CD14-positive monocyte (primary cell): ENCODE measurements at regions not wholly inside any gene's neighbourhood (a gene's known extent, or its start where the extent isn't known, plus 50 kb on each side); places are given as distances from the start of the nearest gene placed in this dataset.

Experiments used
- DNase-seq, 3 donors: peaks; one replicate each; pipeline ENCODE4 v3.0.0-alpha.2; 2011 to 2022
- H2AFZ ChIP-seq: 2 replicates; pipeline ENCODE4 v1.6.0; 2012; ENCODE audit warnings: mild to moderate bottlenecking, low read depth, low read length, inconsistent platforms; ENCODE audit not compliant: insufficient read depth, poor library complexity, severe bottlenecking
- H3K27ac ChIP-seq, 2 donors: 1 replicate in 1 of 2; 2 replicates in 1 of 2; pipeline ENCODE4 v1.5.1; 2012 to 2013; ENCODE audit warnings: low read length in 2 of 2, control low read depth in 1 of 2, inconsistent platforms in 1 of 2, low read depth in 1 of 2, mild to moderate bottlenecking in 1 of 2
- H3K27me3 ChIP-seq, 2 donors: one replicate each; pipeline versions ENCODE4 v1.6.0 to v1.6.1; 2011 to 2013; ENCODE audit warnings: low read length in 2 of 2; ENCODE audit not compliant: control insufficient read depth in 2 of 2, insufficient read depth in 2 of 2
- H3K36me3 ChIP-seq, 2 donors: replicated peaks in 1 of 2; 1 replicate in 1 of 2; 2 replicates in 1 of 2; pipeline versions ENCODE4 v1.5.1 to v1.6.1; 2012 to 2013; ENCODE audit warnings: low read length in 2 of 2, control low read depth in 1 of 2, inconsistent platforms in 1 of 2, mild to moderate bottlenecking in 1 of 2; ENCODE audit not compliant: insufficient read depth in 2 of 2, control insufficient read depth in 1 of 2
- H3K4me1 ChIP-seq, 2 donors: 1 replicate in 1 of 2; 2 replicates in 1 of 2; pipeline versions ENCODE4 v1.5.1 to v1.6.1; 2012 to 2013; ENCODE audit warnings: low read length in 2 of 2, control low read depth in 1 of 2, inconsistent platforms in 1 of 2, mild to moderate bottlenecking in 1 of 2, moderate library complexity in 1 of 2; ENCODE audit not compliant: insufficient read depth in 2 of 2, control insufficient read depth in 1 of 2
- H3K4me2 ChIP-seq: replicated peaks from 2 replicates; pipeline ENCODE3; 2012; ENCODE audit warnings: low read length, moderate library complexity, mild to moderate bottlenecking; ENCODE audit not compliant: poor library complexity, severe bottlenecking; ENCODE audit errors: extremely low read depth
- H3K4me3 ChIP-seq, 3 experiments: fragments of 200-600 bp in 1 of 3; sonication (generic) in 1 of 3; replicated peaks in 1 of 3; 1 replicate in 2 of 3; 2 replicates in 1 of 3; pipeline ENCODE4 v1.5.1; 2011 to 2013; ENCODE audit warnings: low read length in 3 of 3, mild to moderate bottlenecking in 3 of 3, control low read depth in 2 of 3, low read depth in 2 of 3, inconsistent platforms in 1 of 3, moderate library complexity in 1 of 3
- H3K79me2 ChIP-seq: 2 replicates; pipeline ENCODE4 v1.6.0; 2012; ENCODE audit warnings: mild to moderate bottlenecking, control low read depth, inconsistent platforms, low read length, moderate library complexity; ENCODE audit not compliant: insufficient read depth
- H3K9ac ChIP-seq: 2 replicates; pipeline ENCODE4 v1.6.0; 2017; ENCODE audit warnings: low read length, mild to moderate bottlenecking; ENCODE audit not compliant: insufficient read depth, poor library complexity, severe bottlenecking
- H3K9me3 ChIP-seq, 2 donors: replicated peaks in 1 of 2; 1 replicate in 1 of 2; 2 replicates in 1 of 2; pipeline versions ENCODE4 v1.5.1 to v1.6.1; 2012 to 2013; ENCODE audit warnings: low read length in 2 of 2, control low read depth in 1 of 2; ENCODE audit not compliant: control insufficient read depth in 1 of 2, insufficient read depth in 1 of 2
- H4K20me1 ChIP-seq: 2 replicates; pipeline ENCODE4 v1.6.0; 2012; ENCODE audit warnings: mild to moderate bottlenecking, low read length, control low read depth, moderate library complexity; ENCODE audit not compliant: insufficient read depth
- H3K27ac Mint-ChIP-seq, 7 donors: one replicate each; pipeline ENCODE4 v1.8.0; 2020; ENCODE audit warnings: mild to moderate bottlenecking in 7 of 7, mixed read lengths in 7 of 7, moderate library complexity in 6 of 7, inconsistent platforms in 2 of 7
- H3K27me3 Mint-ChIP-seq, 3 donors: one replicate each; pipeline ENCODE4 v1.8.0; 2021 to 2022; ENCODE audit warnings: low read depth in 3 of 3, mild to moderate bottlenecking in 3 of 3, mixed read lengths in 3 of 3, moderate library complexity in 3 of 3, inconsistent platforms in 1 of 3
- H3K36me3 Mint-ChIP-seq, 2 donors: one replicate each; pipeline ENCODE4 v1.8.0; 2020; ENCODE audit warnings: mixed read lengths in 2 of 2, inconsistent platforms in 1 of 2, mild to moderate bottlenecking in 1 of 2
- H3K4me1 Mint-ChIP-seq: one replicate; pipeline ENCODE4 v1.8.0; 2020; ENCODE audit warnings: mild to moderate bottlenecking, mixed read lengths
- H3K4me3 Mint-ChIP-seq, 2 donors: one replicate each; pipeline ENCODE4 v1.8.0; 2020; ENCODE audit warnings: mild to moderate bottlenecking in 2 of 2, mixed read lengths in 2 of 2, moderate library complexity in 1 of 2
- H3K9me3 Mint-ChIP-seq, 7 donors: one replicate each; pipeline ENCODE4 v1.8.0; 2020 to 2022; ENCODE audit warnings: mixed read lengths in 7 of 7, mild to moderate bottlenecking in 6 of 7, moderate library complexity in 6 of 7, inconsistent platforms in 2 of 7
- WGBS: methylation state at CpG from one replicate; pipeline ENCODE4 v1.1.5; 2013; ENCODE audit warnings: missing lambda C conversion rate; ENCODE audit not compliant: insufficient coverage; 5-methylcytosine and 5-hydroxymethylcytosine counted together
- intact Hi-C, 2 donors: fragments of 100-400 bp; cut with micrococcal nuclease; formaldehyde crosslinking; loops; one replicate each; pipeline versions ENCODE4 v1.15.0 to v1.15.1; 2023
- TF ChIP-seq, protein P1 (sequence below): fragments of 200-600 bp; IDR thresholded peaks from one replicate; pipeline ENCODE4 v1.8.0; 2022; ENCODE audit warnings: antibody characterized with exemption, mild to moderate bottlenecking

DNA sequence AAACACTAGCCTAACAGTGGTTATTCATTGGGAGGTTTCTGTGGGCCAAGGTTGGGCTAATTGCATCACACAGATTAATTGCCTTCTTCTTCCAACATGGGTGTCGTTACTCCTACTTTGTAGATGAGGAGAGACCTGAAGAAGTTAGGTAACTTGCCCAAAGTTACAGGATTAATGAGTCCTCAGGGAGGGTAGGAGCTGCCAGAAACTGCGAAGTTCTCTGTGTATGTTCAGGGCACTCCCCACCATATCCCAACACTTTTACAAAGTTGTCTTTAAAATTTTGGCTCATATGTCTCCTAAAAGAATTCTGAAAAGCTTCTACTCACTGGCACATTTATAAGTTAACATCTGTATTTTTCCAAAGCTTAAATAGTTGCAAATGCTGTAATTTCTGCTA, 323.5 kb upstream of the HSF2 start:
- H3K9me3 Mint-ChIP-seq: peaks cover 0 to 5% (median 1%) of the 10 kb centered on the region in 7 donors
- H3K4me1 Mint-ChIP-seq: no peaks in the 10 kb centered on the region
- TF ChIP-seq, protein P1, sequence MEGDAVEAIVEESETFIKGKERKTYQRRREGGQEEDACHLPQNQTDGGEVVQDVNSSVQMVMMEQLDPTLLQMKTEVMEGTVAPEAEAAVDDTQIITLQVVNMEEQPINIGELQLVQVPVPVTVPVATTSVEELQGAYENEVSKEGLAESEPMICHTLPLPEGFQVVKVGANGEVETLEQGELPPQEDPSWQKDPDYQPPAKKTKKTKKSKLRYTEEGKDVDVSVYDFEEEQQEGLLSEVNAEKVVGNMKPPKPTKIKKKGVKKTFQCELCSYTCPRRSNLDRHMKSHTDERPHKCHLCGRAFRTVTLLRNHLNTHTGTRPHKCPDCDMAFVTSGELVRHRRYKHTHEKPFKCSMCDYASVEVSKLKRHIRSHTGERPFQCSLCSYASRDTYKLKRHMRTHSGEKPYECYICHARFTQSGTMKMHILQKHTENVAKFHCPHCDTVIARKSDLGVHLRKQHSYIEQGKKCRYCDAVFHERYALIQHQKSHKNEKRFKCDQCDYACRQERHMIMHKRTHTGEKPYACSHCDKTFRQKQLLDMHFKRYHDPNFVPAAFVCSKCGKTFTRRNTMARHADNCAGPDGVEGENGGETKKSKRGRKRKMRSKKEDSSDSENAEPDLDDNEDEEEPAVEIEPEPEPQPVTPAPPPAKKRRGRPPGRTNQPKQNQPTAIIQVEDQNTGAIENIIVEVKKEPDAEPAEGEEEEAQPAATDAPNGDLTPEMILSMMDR: no peak
- Histone ChIP-seq H3K27me3 (no peaks in the 10 kb centered on the region), H3K9me3 (no peaks in the 10 kb centered on the region), H3K9ac (no peak overlapping the region), H4K20me1 (no peaks in the 10 kb centered on the region), H3K27ac (no peak overlapping the region), H3K79me2 (no peaks in the 10 kb centered on the region), H3K4me2 (no peak overlapping the region), H3K36me3 (no peaks in the 10 kb centered on the region), H2AFZ (no peak overlapping the region), H3K4me1 (no peaks in the 10 kb centered on the region), H3K4me3 (no peak overlapping the region)
- no CpG with 5 or more reads among the region's 2 CpGs for WGBS
- intact Hi-C loops: no loop called here
- no peak for DNase-seq
- H3K4me3 Mint-ChIP-seq: no peak overlapping the region
- no peaks in the 10 kb centered on the region for H3K36me3 Mint-ChIP-seq
- peaks cover 0 to 1% (median 0%) of the 10 kb centered on the region in 3 donors for H3K27me3 Mint-ChIP-seq
- H3K27ac Mint-ChIP-seq: no peak overlapping the region

- Mint-ChIP-seq H3K36me3 (no peaks in the 10 kb centered on the region), H3K27ac (no peak overlapping the region), H3K9me3 (peaks cover 0 to 13% (median 0%) of the 10 kb centered on the region in 7 donors), H3K4me3 (no peak overlapping the region), H3K4me1 (no peaks in the 10 kb centered on the region), H3K27me3 (peaks cover 0 to 1% (median 0%) of the 10 kb centered on the region in 3 donors)
- no peak overlapping the region for H3K9ac ChIP-seq
- H3K27me3 ChIP-seq: no peaks in the 10 kb centered on the region
- no CpG with 5 or more reads among the region's 1 CpG for WGBS
- intact Hi-C loops: no loop called here
- no peaks in the 10 kb centered on the region for H4K20me1 ChIP-seq
- H3K4me3 ChIP-seq: no peak overlapping the region
- H3K79me2 ChIP-seq: no peaks in the 10 kb centered on the region
- DNase-seq: no peak
- H3K4me2 ChIP-seq: no peak overlapping the region
- no peak overlapping the region for H3K27ac ChIP-seq
- H3K4me1 ChIP-seq: no peaks in the 10 kb centered on the region
- H3K9me3 ChIP-seq: no peaks in the 10 kb centered on the region
- H2AFZ ChIP-seq: no peak overlapping the region
- TF ChIP-seq, protein P1: no peak
- H3K36me3 ChIP-seq: no peaks in the 10 kb centered on the region
These were observed 321.8 kb upstream of the HSF2 start for GRCh38 chr6:122077603-122078002.
